ENCODE measurements at regions not wholly inside any gene's neighbourhood (a gene's known extent, or its start where the extent isn't known, plus 50 kb on each side); places are given as distances from the start of the nearest gene placed in this dataset.

DNA sequence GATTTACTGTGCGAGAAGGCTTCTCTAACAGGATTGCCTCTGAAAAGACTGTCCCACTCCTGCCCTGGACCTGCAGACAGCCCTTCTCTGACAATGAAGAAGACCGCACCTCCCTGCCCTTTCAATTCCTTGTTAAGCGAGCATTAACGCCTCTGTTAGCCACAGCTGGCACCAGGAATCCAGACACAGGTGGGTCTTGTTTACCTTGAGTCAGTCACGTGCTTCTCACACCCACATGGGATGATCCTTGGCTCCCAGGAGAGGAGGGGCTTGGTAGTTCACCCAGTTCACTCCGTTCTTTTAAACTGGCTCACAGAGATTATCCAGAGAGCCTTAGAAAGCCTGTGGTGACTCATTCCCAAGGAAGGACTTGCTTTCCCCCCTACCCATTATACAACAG is 410.5 kb upstream of the MEIS1 start:
- no peaks in the 10 kb centered on the region for H3K36me3 Mint-ChIP-seq
- H3K27ac Mint-ChIP-seq, result no peak overlapping the region
- no peak overlapping the region for H3K4me3 Mint-ChIP-seq
- peaks cover 4% of the 10 kb centered on the region for H3K9me3 Mint-ChIP-seq
- H3K4me1 Mint-ChIP-seq, result no peaks in the 10 kb centered on the region
- no peaks in the 10 kb centered on the region for H3K27me3 Mint-ChIP-seq

DNA sequence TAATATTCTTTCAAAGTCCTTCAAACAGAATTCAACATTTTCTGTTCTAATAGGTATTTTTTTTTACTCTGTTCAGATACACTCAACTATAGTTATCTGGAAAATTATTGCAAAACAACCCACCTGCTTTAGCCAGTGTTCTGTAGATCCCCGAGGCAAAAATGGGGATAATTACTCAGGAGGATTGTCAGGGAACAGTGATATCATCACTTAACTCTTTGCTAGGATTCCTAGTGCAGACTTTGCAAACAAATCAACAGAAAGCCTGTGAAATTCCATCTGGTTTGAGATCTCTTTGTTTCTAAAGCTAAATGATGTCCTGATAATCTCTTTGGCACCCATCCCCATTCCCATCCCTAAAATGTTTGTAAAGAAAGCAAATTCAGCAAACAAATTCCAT is 413.6 kb upstream of the MEIS1 start:
- H3K4me1 Mint-ChIP-seq, result no peaks in the 10 kb centered on the region
- no peak overlapping the region for H3K4me3 Mint-ChIP-seq
- no peak overlapping the region for H3K27ac Mint-ChIP-seq
- H3K9me3 Mint-ChIP-seq, result peaks cover 5% of the 10 kb centered on the region
- H3K27me3 Mint-ChIP-seq, result no peaks in the 10 kb centered on the region
- no peaks in the 10 kb centered on the region for H3K36me3 Mint-ChIP-seq

DNA sequence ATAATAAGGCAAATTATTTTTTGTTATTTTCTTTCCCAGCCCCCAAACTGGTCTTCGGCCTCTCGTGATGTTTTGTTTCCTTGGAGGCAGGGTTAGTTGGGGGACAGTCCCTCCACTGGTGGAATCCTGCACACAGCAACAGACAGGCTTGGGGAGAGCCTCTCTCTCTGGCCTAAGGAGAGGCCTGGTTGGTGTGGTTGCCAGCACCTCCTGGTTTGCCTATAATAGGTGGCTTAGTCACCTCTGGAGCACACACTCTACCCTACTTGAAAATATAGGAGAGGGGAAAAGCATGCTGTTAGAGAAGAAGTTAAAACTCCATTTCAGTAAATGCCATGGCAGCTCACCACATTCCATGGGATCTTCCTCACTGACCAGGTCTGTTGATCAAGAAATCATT is 417.2 kb upstream of the MEIS1 start:
- Mint-ChIP-seq H3K9me3 (peaks cover 10% of the 10 kb centered on the region), H3K4me1 (no peaks in the 10 kb centered on the region), H3K27me3 (no peaks in the 10 kb centered on the region), H3K36me3 (no peaks in the 10 kb centered on the region), H3K27ac (no peak overlapping the region), H3K4me3 (no peak overlapping the region)

DNA sequence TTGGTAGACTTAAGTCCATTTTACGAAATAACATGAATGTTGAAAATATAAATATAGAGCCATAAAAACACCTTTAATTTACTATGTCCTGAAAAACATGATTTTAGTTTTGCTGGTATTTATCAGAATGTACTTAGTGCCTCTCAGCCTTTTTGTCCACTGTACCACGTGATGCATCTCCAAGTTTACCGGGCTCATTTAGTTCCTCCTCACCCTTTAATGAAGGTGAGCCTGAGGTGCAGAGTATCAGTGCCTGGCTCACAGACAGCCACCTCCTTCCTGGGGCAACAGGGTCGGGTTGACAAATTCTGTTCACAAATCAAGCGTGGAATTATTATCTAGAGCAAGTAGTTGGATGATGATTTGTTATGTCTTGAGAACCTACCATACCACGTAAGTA is 420.5 kb upstream of the MEIS1 start:
- no peaks in the 10 kb centered on the region for H3K4me1 Mint-ChIP-seq
- H3K4me3 Mint-ChIP-seq, result no peak overlapping the region
- H3K9me3 Mint-ChIP-seq, result peaks cover 14% of the 10 kb centered on the region
- no peak overlapping the region for H3K27ac Mint-ChIP-seq
- no peaks in the 10 kb centered on the region for H3K36me3 Mint-ChIP-seq
- H3K27me3 Mint-ChIP-seq, result no peaks in the 10 kb centered on the region

DNA sequence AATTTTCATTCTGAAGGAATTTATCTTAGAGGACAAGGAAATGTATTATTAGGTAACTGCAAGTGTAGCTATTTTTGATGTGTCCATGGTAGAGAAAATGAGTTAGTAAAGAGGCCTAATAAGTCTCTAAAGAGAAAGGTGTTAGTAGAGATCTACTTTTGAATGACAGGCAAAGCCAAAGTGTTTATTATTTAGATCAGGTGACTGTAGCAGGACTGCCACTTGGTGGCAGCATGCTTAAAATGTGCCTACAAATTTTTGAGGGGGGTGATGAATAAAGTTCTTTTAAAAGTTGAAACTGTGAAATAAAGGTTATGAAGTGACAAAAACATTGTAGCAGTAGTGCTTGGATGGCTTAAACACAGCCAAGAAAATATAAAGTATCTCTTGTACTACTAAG is 421.5 kb upstream of the MEIS1 start:
- no peaks in the 10 kb centered on the region for H3K4me1 Mint-ChIP-seq
- no peak overlapping the region for H3K27ac Mint-ChIP-seq
- H3K36me3 Mint-ChIP-seq, result no peaks in the 10 kb centered on the region
- H3K9me3 Mint-ChIP-seq, result peaks cover 14% of the 10 kb centered on the region
- no peak overlapping the region for H3K4me3 Mint-ChIP-seq
- no peaks in the 10 kb centered on the region for H3K27me3 Mint-ChIP-seq

DNA sequence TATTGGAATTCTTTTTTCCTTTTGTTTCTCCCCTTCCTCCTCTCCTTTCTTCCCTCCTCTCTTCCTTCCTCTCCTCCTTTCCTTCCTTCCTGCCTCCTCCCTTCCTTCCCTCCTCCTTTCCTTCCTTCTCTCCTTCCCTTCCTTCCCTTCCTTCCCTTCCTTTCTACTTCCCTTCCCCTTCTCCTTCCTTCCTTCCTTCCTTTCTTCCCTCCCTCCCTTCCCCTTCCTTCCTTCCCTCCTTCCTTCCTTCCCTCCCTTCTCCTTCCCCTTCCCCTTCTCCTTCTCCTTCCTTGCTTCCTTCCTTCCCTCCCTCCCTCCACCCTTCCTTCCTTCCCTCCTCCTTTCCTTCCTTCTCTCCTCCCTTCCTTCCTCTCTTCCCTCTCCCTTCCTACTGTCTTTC is 431.0 kb upstream of the MEIS1 start:
- Mint-ChIP-seq H3K4me3 (no peak overlapping the region), H3K27ac (no peak overlapping the region), H3K4me1 (no peaks in the 10 kb centered on the region), H3K9me3 (peaks cover 6% of the 10 kb centered on the region), H3K27me3 (peaks cover 5% of the 10 kb centered on the region), H3K36me3 (no peaks in the 10 kb centered on the region)

DNA sequence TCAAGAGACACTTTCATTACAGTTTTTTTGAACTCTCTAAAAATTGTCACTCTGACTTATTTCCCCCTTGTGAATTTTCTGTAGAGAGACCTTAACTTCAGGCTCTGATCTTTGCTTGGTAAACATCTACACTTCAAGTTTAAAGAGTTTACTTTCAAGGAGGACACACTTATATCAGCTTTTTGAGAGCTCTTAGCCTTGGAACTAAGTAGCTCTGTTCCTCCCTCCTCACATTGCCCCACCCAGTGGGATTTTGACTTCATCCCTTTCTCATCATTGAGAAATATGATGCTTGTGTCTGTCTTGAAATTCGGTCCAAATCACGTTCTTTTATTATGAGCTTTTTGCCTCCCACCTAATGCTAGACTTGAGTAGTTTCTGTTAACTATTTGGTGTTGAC is 433.4 kb upstream of the MEIS1 start:
- no peaks in the 10 kb centered on the region for H3K36me3 Mint-ChIP-seq
- H3K27me3 Mint-ChIP-seq, result peaks cover 3% of the 10 kb centered on the region
- H3K4me1 Mint-ChIP-seq, result no peaks in the 10 kb centered on the region
- no peaks in the 10 kb centered on the region for H3K9me3 Mint-ChIP-seq
- H3K27ac Mint-ChIP-seq, result no peak overlapping the region
- no peak overlapping the region for H3K4me3 Mint-ChIP-seq

DNA sequence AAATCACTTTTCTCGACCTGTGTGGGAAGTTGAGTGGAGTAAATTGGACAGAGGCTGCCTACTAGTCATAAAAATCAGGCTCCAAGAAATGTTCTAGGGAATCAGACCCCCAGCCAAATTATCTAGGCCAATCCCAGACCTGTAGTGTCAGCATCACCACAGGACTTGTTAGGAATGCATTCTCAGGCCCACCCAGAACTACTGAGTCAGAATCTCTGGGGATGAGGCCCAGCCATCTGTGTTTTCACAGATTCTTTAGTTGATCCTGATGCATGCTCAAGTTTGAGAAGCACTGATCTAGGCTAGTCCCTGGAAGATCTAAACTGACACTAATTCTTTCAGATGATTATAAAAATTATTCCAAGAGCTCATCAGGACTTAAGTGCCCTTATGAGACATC is 434.0 kb upstream of the MEIS1 start:
- H3K27ac Mint-ChIP-seq, result no peak overlapping the region
- no peaks in the 10 kb centered on the region for H3K36me3 Mint-ChIP-seq
- no peaks in the 10 kb centered on the region for H3K4me1 Mint-ChIP-seq
- H3K9me3 Mint-ChIP-seq, result no peaks in the 10 kb centered on the region
- no peak overlapping the region for H3K4me3 Mint-ChIP-seq
- H3K27me3 Mint-ChIP-seq, result peaks cover 3% of the 10 kb centered on the region

DNA sequence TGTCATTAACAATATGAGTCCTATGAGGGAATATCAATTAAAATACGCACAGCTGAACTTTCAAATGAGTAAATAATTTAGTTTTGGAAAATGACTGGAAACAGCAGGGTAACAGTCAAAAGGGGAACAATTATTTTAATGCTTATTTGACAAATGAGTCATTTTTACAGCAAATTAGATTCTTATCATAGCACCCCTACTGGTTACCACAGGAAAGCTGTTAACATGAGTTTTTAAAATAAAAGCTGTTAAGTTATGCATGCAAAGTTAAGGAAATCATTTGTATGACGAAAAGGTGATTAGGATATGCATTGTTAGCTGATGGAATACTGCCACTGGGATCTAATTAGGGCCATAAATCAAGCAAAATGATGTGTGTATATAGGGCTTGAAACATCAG is 435.1 kb upstream of the MEIS1 start:
- Mint-ChIP-seq H3K4me3 (no peak overlapping the region), H3K27ac (no peak overlapping the region), H3K27me3 (peaks cover 3% of the 10 kb centered on the region), H3K36me3 (no peaks in the 10 kb centered on the region), H3K4me1 (no peaks in the 10 kb centered on the region), H3K9me3 (no peaks in the 10 kb centered on the region)

DNA sequence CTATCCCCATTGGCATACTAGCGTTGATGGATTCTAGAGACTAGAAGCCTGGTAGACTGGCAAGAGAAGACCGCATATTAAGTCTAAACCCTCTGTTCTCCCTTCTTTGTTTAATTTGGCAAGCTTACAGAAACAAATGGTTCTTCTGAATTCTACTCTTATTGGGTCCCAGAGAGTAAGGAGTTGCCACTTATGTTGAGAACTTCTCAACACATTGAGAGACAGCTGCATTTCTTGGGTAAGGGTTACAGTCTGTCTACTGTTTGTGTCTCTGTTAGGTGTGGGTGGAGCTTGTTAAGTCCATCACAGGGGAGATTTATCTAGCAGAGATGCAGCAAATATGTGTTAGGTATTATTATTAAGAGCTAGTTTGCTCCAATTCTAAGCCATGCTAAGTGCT is 435.8 kb upstream of the MEIS1 start:
- H3K4me1 Mint-ChIP-seq, result no peaks in the 10 kb centered on the region
- H3K27me3 Mint-ChIP-seq, result peaks cover 3% of the 10 kb centered on the region
- no peak overlapping the region for H3K27ac Mint-ChIP-seq
- H3K9me3 Mint-ChIP-seq, result no peaks in the 10 kb centered on the region
- no peak overlapping the region for H3K4me3 Mint-ChIP-seq
- no peaks in the 10 kb centered on the region for H3K36me3 Mint-ChIP-seq

DNA sequence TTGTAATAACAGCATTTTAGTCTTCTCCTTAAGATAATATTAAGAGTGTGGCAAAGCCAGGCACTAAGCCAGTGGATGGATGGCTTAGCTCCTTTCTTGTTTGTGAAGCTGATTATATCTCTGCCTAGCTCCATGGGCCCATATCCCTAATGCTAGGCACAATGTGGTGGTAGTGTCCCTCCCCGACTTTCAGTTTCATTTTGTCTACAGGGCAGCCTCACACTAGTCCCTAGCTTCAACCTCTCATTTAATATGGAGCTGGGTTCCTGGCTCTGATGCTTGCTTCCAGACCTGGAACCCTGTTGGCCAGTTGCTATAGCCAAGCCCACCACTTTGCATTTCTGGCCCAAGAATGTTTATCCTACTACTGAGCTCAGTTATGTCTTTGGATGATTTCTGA is 437.0 kb upstream of the MEIS1 start:
- Mint-ChIP-seq H3K27me3 (no peaks in the 10 kb centered on the region), H3K36me3 (no peaks in the 10 kb centered on the region), H3K4me1 (no peaks in the 10 kb centered on the region), H3K4me3 (no peak overlapping the region), H3K27ac (no peak overlapping the region), H3K9me3 (no peaks in the 10 kb centered on the region)

DNA sequence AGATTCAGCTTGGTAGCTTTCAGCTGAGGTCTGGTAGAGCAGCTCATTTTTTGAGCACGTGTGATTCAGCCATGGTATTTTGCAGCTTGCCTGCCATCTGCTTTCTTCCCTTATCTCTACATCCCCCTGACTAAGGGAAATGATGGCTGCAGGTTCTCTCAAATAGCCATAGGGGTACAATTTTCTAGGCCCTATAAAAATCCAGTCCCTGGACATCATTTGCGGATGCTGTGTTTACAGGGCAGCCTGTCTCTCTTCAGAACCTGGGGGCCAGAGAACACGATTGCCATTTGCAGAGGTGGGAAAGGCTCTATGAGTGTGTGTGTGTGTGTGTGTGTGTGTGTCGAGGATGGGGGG is 442.7 kb upstream of the MEIS1 start:
- Mint-ChIP-seq H3K36me3 (no peaks in the 10 kb centered on the region), H3K9me3 (peaks cover 7% of the 10 kb centered on the region), H3K4me3 (no peak overlapping the region), H3K4me1 (no peaks in the 10 kb centered on the region), H3K27me3 (no peaks in the 10 kb centered on the region), H3K27ac (no peak overlapping the region)

DNA sequence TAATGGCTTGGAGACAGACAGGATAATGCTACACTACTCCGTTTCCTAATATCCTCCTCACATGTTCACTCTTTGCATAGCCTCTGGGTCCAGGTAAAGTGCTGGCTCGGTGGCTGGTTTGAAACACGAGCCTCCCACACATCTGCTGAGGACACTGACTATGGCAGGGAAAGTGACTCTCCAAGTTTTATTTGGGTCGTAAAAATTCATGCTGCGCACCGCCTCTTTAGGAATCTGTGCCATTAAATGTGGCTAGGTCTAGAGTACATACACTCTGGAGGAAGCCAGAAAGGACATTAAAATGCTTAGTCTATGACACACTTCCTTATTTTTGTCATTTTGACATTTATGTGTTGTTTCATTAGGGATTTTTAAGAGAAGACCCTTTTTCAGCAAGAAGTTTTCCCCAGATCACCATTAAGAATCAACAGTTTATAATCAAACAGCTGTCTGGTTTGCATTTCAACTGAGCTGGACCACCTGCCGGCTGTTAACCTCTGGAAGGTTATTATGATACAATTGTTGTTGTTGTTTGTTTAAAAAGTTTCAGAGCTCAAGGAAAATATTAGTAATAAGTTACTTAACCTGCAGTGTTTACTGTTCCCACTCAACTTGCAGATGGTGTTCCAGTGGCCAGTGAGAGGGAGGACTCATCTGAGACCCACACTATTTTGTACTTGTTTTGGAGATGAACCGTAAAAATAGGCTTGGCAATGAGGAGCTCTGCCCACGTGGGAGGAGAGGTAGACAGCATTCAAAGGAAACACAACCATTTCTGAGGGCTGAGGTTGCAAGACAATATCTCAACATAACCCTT is 443.3 kb upstream of the MEIS1 start:
- H3K27ac Mint-ChIP-seq, result no peak overlapping the region
- peaks cover 7% of the 10 kb centered on the region for H3K9me3 Mint-ChIP-seq
- no peaks in the 10 kb centered on the region for H3K4me1 Mint-ChIP-seq
- H3K27me3 Mint-ChIP-seq, result no peaks in the 10 kb centered on the region
- H3K4me3 Mint-ChIP-seq, result no peak overlapping the region
- H3K36me3 Mint-ChIP-seq, result no peaks in the 10 kb centered on the region

DNA sequence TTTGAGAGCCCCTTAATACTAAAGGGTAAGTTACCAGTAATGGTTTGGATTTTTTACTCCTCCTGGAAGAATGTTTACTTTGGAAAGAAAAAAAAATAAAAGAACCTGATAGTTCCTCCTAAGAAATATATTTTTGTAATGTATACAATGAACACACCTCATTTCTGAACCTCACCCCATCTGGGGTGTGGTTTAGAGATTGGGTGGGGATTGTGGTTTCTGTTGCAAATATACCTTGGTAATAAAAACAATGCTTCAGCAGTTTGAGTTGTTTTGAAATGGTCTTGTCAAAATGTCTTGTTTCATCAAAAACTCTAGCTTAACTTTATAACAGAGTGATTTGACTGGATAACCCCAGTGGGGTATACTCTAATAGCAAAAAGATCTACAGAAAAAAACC is 448.9 kb upstream of the MEIS1 start:
- H3K4me3 Mint-ChIP-seq, result no peak overlapping the region
- H3K36me3 Mint-ChIP-seq, result no peaks in the 10 kb centered on the region
- no peaks in the 10 kb centered on the region for H3K27me3 Mint-ChIP-seq
- H3K9me3 Mint-ChIP-seq, result peaks cover 12% of the 10 kb centered on the region
- no peaks in the 10 kb centered on the region for H3K4me1 Mint-ChIP-seq
- no peak overlapping the region for H3K27ac Mint-ChIP-seq

DNA sequence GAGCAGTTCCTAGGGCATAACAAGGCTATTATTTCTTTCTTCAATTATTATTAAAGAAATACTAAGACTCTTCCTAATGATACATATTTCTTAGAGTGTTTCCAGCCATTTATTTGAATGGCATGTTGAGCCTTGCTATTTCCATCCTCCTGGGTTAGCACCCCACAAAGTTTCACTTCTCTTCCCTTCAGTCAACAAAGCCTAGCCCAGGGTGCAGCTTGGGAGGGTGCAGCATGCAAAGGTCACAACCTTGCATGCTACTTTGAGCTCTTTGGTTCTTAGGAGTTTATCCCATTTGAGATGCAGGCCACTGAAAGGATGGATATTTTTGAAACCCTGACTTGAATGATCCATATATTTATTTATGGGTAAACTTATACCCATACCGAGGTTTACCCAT is 454.4 kb upstream of the MEIS1 start:
- H3K4me1 Mint-ChIP-seq, result no peaks in the 10 kb centered on the region
- no peaks in the 10 kb centered on the region for H3K36me3 Mint-ChIP-seq
- H3K27ac Mint-ChIP-seq, result no peak overlapping the region
- no peak overlapping the region for H3K4me3 Mint-ChIP-seq
- H3K27me3 Mint-ChIP-seq, result no peaks in the 10 kb centered on the region
- H3K9me3 Mint-ChIP-seq, result peaks cover 5% of the 10 kb centered on the region

DNA sequence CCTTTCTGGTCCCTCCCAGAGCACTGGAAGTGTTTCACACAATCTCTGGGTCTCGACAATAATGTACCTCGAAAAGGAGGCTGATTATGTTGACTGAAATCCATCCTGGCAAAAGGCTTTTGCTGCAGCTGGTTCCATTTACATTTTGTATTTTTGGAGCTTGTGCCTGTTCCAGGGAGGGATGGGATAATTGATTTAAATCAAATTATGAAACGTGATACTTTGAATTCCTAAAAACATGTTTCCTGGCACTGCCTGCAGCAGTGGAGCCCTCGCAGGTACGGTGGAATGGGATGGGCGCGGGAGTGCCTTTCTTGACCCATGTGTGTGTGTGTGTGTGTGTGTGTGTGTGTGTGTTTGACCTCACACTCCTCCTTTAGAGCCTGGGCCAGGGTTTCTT is 455.5 kb upstream of the MEIS1 start:
- H3K27me3 Mint-ChIP-seq, result no peaks in the 10 kb centered on the region
- no peaks in the 10 kb centered on the region for H3K36me3 Mint-ChIP-seq
- H3K27ac Mint-ChIP-seq, result no peak overlapping the region
- H3K4me3 Mint-ChIP-seq, result no peak overlapping the region
- no peaks in the 10 kb centered on the region for H3K4me1 Mint-ChIP-seq
- peaks cover 5% of the 10 kb centered on the region for H3K9me3 Mint-ChIP-seq

DNA sequence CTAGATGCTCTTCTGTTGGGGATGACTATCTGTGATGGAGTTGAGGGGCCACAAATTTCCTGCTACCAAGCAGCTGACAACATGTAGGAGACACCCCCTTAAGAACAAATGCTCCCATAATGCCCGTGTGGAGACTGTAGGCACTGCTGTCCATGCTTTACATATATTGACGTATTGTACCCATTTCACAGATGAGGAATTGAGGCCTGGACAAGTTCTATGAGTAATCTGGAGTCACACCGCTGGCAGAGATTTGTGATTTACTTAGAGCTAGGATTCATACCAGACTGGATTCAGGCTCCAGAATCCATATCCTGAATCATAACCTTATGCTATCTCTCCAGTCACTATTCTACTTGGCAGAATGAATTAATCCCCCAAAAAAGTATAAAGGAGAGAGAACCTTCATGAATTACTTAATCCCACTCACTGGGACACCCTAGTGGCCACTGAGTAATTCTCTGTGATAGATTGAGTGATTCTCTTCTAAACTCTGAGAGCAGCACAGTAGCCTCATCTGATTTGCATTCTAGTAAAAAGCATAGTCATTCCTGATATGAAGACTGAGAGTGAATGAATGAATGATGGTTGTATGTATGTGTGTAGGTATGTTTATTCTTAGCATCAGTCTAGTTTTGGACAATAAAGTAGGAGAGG is 460.7 kb upstream of the MEIS1 start:
- Mint-ChIP-seq H3K36me3 (no peaks in the 10 kb centered on the region), H3K4me3 (no peak overlapping the region), H3K4me1 (no peaks in the 10 kb centered on the region), H3K27ac (no peak overlapping the region), H3K9me3 (no peaks in the 10 kb centered on the region), H3K27me3 (no peaks in the 10 kb centered on the region)
